NB4 (cell line): ENCODE measurements at regions not wholly inside any gene's neighbourhood (a gene's known extent, or its start where the extent isn't known, plus 50 kb on each side); places are given as distances from the start of the nearest gene placed in this dataset.
"Not testable (repeated sequence)": the region's sequence is repeated elsewhere in the genome, so short reads cannot be mapped to it uniquely, and the experiment has no call there.

Experiments
- MYC ChIP-seq: IDR thresholded peaks from 2 replicates; pipeline ENCODE4 v1.6.1; 2011; ENCODE audit warnings: low read depth, low read length
- POLR2A ChIP-seq: IDR thresholded peaks from 2 replicates; pipeline ENCODE4 v1.6.1; 2011; ENCODE audit warnings: mild to moderate bottlenecking; ENCODE audit not compliant: insufficient read length; ENCODE audit errors: extremely low read depth
- TF ChIP-seq, protein P1 (sequence below): IDR thresholded peaks from one replicate; pipeline ENCODE4 v1.5.1; 2012; ENCODE audit warnings: low read depth, low read length

DNA sequence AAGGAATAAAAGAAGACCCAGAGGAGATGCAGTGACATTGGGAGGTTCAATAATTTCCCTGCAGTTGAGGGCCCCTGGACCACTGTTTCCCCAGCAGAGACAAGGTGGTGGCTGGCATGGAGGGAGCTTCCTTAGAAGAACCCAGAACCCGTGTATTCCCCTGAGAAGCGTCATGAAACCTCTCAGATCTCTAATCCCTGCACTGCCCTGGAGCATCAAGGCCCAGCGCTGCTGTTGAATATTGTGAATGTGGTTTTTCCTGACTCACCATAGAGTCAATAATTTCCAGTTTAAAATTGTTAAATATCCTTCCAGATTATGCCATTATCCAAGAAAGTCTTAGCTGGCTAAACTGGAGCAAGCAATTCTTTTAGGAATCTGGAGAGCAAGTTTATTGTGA is 187.2 kb downstream of the LMLN start:
- TF ChIP-seq, protein P1, sequence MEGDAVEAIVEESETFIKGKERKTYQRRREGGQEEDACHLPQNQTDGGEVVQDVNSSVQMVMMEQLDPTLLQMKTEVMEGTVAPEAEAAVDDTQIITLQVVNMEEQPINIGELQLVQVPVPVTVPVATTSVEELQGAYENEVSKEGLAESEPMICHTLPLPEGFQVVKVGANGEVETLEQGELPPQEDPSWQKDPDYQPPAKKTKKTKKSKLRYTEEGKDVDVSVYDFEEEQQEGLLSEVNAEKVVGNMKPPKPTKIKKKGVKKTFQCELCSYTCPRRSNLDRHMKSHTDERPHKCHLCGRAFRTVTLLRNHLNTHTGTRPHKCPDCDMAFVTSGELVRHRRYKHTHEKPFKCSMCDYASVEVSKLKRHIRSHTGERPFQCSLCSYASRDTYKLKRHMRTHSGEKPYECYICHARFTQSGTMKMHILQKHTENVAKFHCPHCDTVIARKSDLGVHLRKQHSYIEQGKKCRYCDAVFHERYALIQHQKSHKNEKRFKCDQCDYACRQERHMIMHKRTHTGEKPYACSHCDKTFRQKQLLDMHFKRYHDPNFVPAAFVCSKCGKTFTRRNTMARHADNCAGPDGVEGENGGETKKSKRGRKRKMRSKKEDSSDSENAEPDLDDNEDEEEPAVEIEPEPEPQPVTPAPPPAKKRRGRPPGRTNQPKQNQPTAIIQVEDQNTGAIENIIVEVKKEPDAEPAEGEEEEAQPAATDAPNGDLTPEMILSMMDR: not testable (repeated sequence)
- not testable (repeated sequence) for TF ChIP-seq POLR2A, MYC
